ACC112 (cell line): ENCODE measurements at regions not wholly inside any gene's neighbourhood (a gene's known extent, or its start where the extent isn't known, plus 50 kb on each side); places are given as distances from the start of the nearest gene placed in this dataset.
A peak's percentile ranks its signal among the peaks of the same experiment; 100 is the strongest.

Experiments
- H2AFZ ChIP-seq: fragments of 200-600 bp; sonication (generic); one replicate; pipeline ENCODE4 v1.6.0; 2017; ENCODE audit warnings: antibody characterized with exemption, low read length; ENCODE audit not compliant: unreplicated experiment
- H3K27ac ChIP-seq: fragments of 200-600 bp; sonication (generic); 2 replicates; pipeline ENCODE4 v1.5.1; 2014; ENCODE audit warnings: low read depth, mild to moderate bottlenecking, antibody characterized with exemption, low read length, moderate library complexity
- H3K27me3 ChIP-seq: fragments of 200-600 bp; sonication (generic); 2 replicates; pipeline ENCODE4 v1.6.1; 2014; ENCODE audit warnings: mild to moderate bottlenecking, antibody characterized with exemption, low read length, moderate library complexity, mixed read lengths; ENCODE audit not compliant: insufficient read depth
- H3K36me3 ChIP-seq: fragments of 200-600 bp; sonication (generic); 2 replicates; pipeline ENCODE4 v1.6.1; 2016; ENCODE audit warnings: mild to moderate bottlenecking, antibody characterized with exemption, low read length, moderate library complexity, mixed read lengths; ENCODE audit not compliant: insufficient read depth
- H3K4me1 ChIP-seq: fragments of 200-600 bp; sonication (generic); one replicate; pipeline ENCODE4 v1.6.1; 2016; ENCODE audit warnings: low read length, mixed read lengths; ENCODE audit not compliant: insufficient read depth, unreplicated experiment, control insufficient read depth
- H3K4me3 ChIP-seq: fragments of 200-600 bp; sonication (generic); 2 replicates; pipeline ENCODE4 v1.5.1; 2014; ENCODE audit warnings: mild to moderate bottlenecking, low read depth, low read length
- H3K79me2 ChIP-seq: fragments of 200-600 bp; sonication (generic); one replicate; pipeline ENCODE4 v1.6.0; 2016; ENCODE audit warnings: low read length; ENCODE audit not compliant: control insufficient read depth, unreplicated experiment, insufficient read depth

- Histone ChIP-seq H3K4me1 (peaks cover 12% of the 10 kb centered on the region), H2AFZ (no peak overlapping the region), H3K27me3 (no peaks in the 10 kb centered on the region), H3K36me3 (no peaks in the 10 kb centered on the region), H3K4me3 (no peak overlapping the region), H3K27ac (no peak overlapping the region), H3K79me2 (no peaks in the 10 kb centered on the region)
Observed at GRCh38 chr15:56868170-56868569, 50.3 kb upstream of the TCF12 start.

GRCh38 chr15:56866803-56867202, 51.6 kb upstream of the TCF12 start:
- Histone ChIP-seq H3K27me3 (no peaks in the 10 kb centered on the region), H3K4me1 (peaks cover 9% of the 10 kb centered on the region), H3K36me3 (no peaks in the 10 kb centered on the region), H2AFZ (no peak overlapping the region), H3K79me2 (no peaks in the 10 kb centered on the region), H3K4me3 (no peak overlapping the region), H3K27ac (no peak overlapping the region)

- Histone ChIP-seq H2AFZ (peak overlapping the region; percentile 43), H3K4me3 (no peak overlapping the region), H3K36me3 (no peaks in the 10 kb centered on the region), H3K27me3 (no peaks in the 10 kb centered on the region), H3K79me2 (no peaks in the 10 kb centered on the region), H3K27ac (no peak overlapping the region), H3K4me1 (peaks cover 5% of the 10 kb centered on the region)
Observed at GRCh38 chr15:56857828-56858227, 60.6 kb upstream of the TCF12 start.

GRCh38 chr15:56856934-56857333, 61.5 kb upstream of the TCF12 start:
- H3K27ac ChIP-seq = no peak overlapping the region
- H3K27me3 ChIP-seq = no peaks in the 10 kb centered on the region
- no peaks in the 10 kb centered on the region for H3K79me2 ChIP-seq
- H2AFZ ChIP-seq = no peak overlapping the region
- peaks cover 5% of the 10 kb centered on the region for H3K4me1 ChIP-seq
- no peak overlapping the region for H3K4me3 ChIP-seq
- H3K36me3 ChIP-seq = no peaks in the 10 kb centered on the region

GRCh38 chr15:56844892-56845291, 73.6 kb upstream of the TCF12 start:
- no peaks in the 10 kb centered on the region for H3K79me2 ChIP-seq
- no peaks in the 10 kb centered on the region for H3K4me1 ChIP-seq
- H3K27me3 ChIP-seq = no peaks in the 10 kb centered on the region
- H3K36me3 ChIP-seq = no peaks in the 10 kb centered on the region
- H3K4me3 ChIP-seq = no peak overlapping the region
- H2AFZ ChIP-seq = no peak overlapping the region
- no peak overlapping the region for H3K27ac ChIP-seq

- Histone ChIP-seq H3K4me1 (no peaks in the 10 kb centered on the region), H3K27me3 (no peaks in the 10 kb centered on the region), H3K79me2 (no peaks in the 10 kb centered on the region), H2AFZ (no peak overlapping the region), H3K27ac (no peak overlapping the region), H3K36me3 (no peaks in the 10 kb centered on the region), H3K4me3 (no peak overlapping the region)
Observed at GRCh38 chr15:56844471-56844870, 74.0 kb upstream of the TCF12 start.

GRCh38 chr15:56839641-56840040, 78.8 kb upstream of the TCF12 start:
- no peaks in the 10 kb centered on the region for H3K36me3 ChIP-seq
- H3K4me3 ChIP-seq = no peak overlapping the region
- no peak overlapping the region for H3K27ac ChIP-seq
- H3K79me2 ChIP-seq = no peaks in the 10 kb centered on the region
- no peak overlapping the region for H2AFZ ChIP-seq
- peaks cover 3% of the 10 kb centered on the region for H3K4me1 ChIP-seq
- H3K27me3 ChIP-seq = no peaks in the 10 kb centered on the region

- no peaks in the 10 kb centered on the region for H3K79me2 ChIP-seq
- no peaks in the 10 kb centered on the region for H3K36me3 ChIP-seq
- H3K4me1 ChIP-seq = peaks cover 3% of the 10 kb centered on the region
- H3K27ac ChIP-seq = no peak overlapping the region
- H3K27me3 ChIP-seq = no peaks in the 10 kb centered on the region
- H3K4me3 ChIP-seq = no peak overlapping the region
- no peak overlapping the region for H2AFZ ChIP-seq
Observed at GRCh38 chr15:56839099-56839498, 79.3 kb upstream of the TCF12 start.

GRCh38 chr15:56838085-56838484, 80.4 kb upstream of the TCF12 start:
- Histone ChIP-seq H3K79me2 (no peaks in the 10 kb centered on the region), H3K27me3 (no peaks in the 10 kb centered on the region), H3K4me3 (no peak overlapping the region), H2AFZ (no peak overlapping the region), H3K4me1 (peaks cover 3% of the 10 kb centered on the region), H3K27ac (no peak overlapping the region), H3K36me3 (no peaks in the 10 kb centered on the region)

GRCh38 chr15:56837273-56837672, 81.2 kb upstream of the TCF12 start:
- Histone ChIP-seq H3K79me2 (no peaks in the 10 kb centered on the region), H3K27me3 (no peaks in the 10 kb centered on the region), H3K4me1 (peaks cover 3% of the 10 kb centered on the region), H3K4me3 (no peak overlapping the region), H3K36me3 (no peaks in the 10 kb centered on the region), H3K27ac (no peak overlapping the region), H2AFZ (no peak overlapping the region)

GRCh38 chr15:56835718-56836171, 82.7 kb upstream of the TCF12 start:
- Histone ChIP-seq H3K4me3 (no peak overlapping the region), H3K27ac (no peak overlapping the region), H3K79me2 (no peaks in the 10 kb centered on the region), H3K4me1 (peaks cover 8% of the 10 kb centered on the region), H3K36me3 (no peaks in the 10 kb centered on the region), H2AFZ (no peak overlapping the region), H3K27me3 (no peaks in the 10 kb centered on the region)
